Hepatocyte (in vitro differentiated cells): ENCODE measurements at regions not wholly inside any gene's neighbourhood (a gene's known extent, or its start where the extent isn't known, plus 50 kb on each side); places are given as distances from the start of the nearest gene placed in this dataset.

Experiments used
- DNase-seq: peaks from one replicate; pipeline ENCODE4 v3.0.0-alpha.2; 2016; ENCODE audit warnings: low spot score
- H2AFZ ChIP-seq: fragments of 200-600 bp; sonication (generic); 2 replicates; pipeline ENCODE4 v1.6.0; 2016; ENCODE audit warnings: antibody characterized with exemption, mild to moderate bottlenecking
- H3K27ac ChIP-seq: fragments of 200-600 bp; sonication (generic); 2 replicates; pipeline ENCODE4 v1.5.1; 2016; ENCODE audit warnings: mild to moderate bottlenecking
- H3K27me3 ChIP-seq: fragments of 200-600 bp; sonication (generic); 2 replicates; pipeline ENCODE4 v1.6.1; 2016
- H3K36me3 ChIP-seq: fragments of 200-600 bp; sonication (generic); replicated peaks from 2 replicates; pipeline ENCODE4 v1.5.1; 2016; ENCODE audit warnings: low read depth; ENCODE audit not compliant: insufficient read depth
- H3K4me1 ChIP-seq: fragments of 200-600 bp; sonication (generic); 2 replicates; pipeline ENCODE4 v1.5.1; 2016; ENCODE audit warnings: mild to moderate bottlenecking, moderate library complexity; ENCODE audit not compliant: insufficient read depth
- H3K4me2 ChIP-seq: fragments of 200-600 bp; sonication (generic); 2 replicates; pipeline ENCODE4 v1.6.0; 2016
- H3K4me3 ChIP-seq: fragments of 200-600 bp; sonication (generic); 2 replicates; pipeline ENCODE4 v1.5.1; 2016; ENCODE audit warnings: mild to moderate bottlenecking
- H3K79me2 ChIP-seq: fragments of 200-600 bp; sonication (generic); 2 replicates; pipeline ENCODE4 v1.6.0; 2017; ENCODE audit warnings: mild to moderate bottlenecking
- H3K9me2 ChIP-seq: fragments of 200-600 bp; sonication (generic); replicated peaks from 2 replicates; pipeline ENCODE4 v1.6.0; 2017; ENCODE audit warnings: mild to moderate bottlenecking; ENCODE audit not compliant: insufficient read depth
- H3K9me3 ChIP-seq: fragments of 200-600 bp; sonication (generic); 2 replicates; pipeline ENCODE4 v1.5.1; 2016; ENCODE audit warnings: low read depth, mild to moderate bottlenecking
- H4K20me1 ChIP-seq: fragments of 200-600 bp; sonication (generic); 2 replicates; pipeline ENCODE4 v1.6.0; 2016; ENCODE audit warnings: mild to moderate bottlenecking; ENCODE audit not compliant: insufficient read depth, poor library complexity, severe bottlenecking
- CTCF ChIP-seq: fragments of 200-600 bp; sonication (generic); IDR thresholded peaks from 2 replicates; pipeline ENCODE4 v1.5.1; 2016; ENCODE audit warnings: antibody characterized with exemption, mild to moderate bottlenecking; ENCODE audit not compliant: poor library complexity
- EZH2 ChIP-seq: fragments of 200-600 bp; sonication (generic); IDR thresholded peaks from 2 replicates; pipeline ENCODE4 v1.6.1; 2016; ENCODE audit warnings: antibody characterized with exemption, mild to moderate bottlenecking, borderline replicate concordance
- EZH2phosphoT487 ChIP-seq: fragments of 200-600 bp; sonication (generic); IDR thresholded peaks from one replicate; pipeline ENCODE4 v1.6.1; 2018; ENCODE audit warnings: antibody characterized with exemption, mild to moderate bottlenecking, low read depth, moderate library complexity; ENCODE audit not compliant: unreplicated experiment, severe bottlenecking
- WGBS: methylation state at CpG from one replicate; pipeline ENCODE4 v1.1.6; 2016; ENCODE audit warnings: low lambda C conversion rate; ENCODE audit errors: missing lambda C conversion rate; 5-methylcytosine and 5-hydroxymethylcytosine counted together

DNA sequence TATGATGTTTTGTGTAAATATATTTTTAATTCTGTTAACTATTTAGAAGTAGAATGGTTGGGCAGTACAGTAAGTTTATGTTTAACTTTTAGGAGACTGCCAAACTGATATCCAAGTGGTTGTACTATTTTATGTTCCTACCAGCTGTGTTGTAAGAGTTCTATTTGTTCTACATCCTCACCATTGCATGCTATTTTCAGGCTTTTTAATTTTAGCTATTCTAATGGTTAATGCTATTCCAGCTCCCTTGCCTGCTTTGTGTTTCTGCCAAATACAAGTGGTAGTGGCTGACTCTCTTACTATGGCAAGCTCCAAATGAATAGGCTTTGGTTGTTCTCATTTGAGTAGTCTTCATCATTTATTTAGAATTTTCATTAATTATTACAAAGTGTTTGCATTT, 476.4 kb downstream of the KIF4B start:
- no peak for TF ChIP-seq EZH2phosphoT487
- no peak for TF ChIP-seq EZH2
- TF ChIP-seq CTCF = no peak
- H3K4me2 ChIP-seq = no peak overlapping the region

DNA sequence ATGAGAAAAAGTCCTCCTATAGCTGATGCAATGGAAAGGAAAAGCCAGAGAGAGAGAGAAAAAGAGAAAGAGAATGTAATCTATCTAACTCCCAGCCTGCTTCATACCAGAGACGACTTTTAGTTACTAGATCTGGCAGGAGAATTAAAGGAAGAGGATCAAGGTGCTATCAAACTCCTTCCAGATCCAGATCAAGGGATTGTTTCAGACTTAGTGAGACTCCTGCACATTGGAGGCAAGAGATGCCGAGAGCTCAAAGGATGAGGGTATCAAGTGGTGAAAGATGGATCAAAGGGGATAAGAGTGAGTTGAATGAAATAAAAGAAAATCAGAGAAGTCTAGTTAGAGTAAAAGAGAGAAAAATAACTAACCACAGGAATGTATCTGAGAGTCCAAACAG, 478.6 kb downstream of the KIF4B start:
- Histone ChIP-seq H3K79me2 (no peaks in the 10 kb centered on the region), H3K36me3 (no peaks in the 10 kb centered on the region), H3K4me2 (no peak overlapping the region), H3K4me3 (no peak overlapping the region), H3K9me2 (no peaks in the 10 kb centered on the region), H3K4me1 (no peaks in the 10 kb centered on the region), H3K9me3 (no peaks in the 10 kb centered on the region), H3K27me3 (no peaks in the 10 kb centered on the region), H3K27ac (no peak overlapping the region), H2AFZ (no peak overlapping the region), H4K20me1 (no peaks in the 10 kb centered on the region)
- 46% methylated on average over 2 of the region's 2 CpGs for WGBS
- no peak for DNase-seq
- TF ChIP-seq CTCF (no peak), EZH2phosphoT487 (no peak), EZH2 (no peak)

More for the DNA sequence above, 476.4 kb downstream of the KIF4B start:
- peaks cover 5% of the 10 kb centered on the region for H3K4me1 ChIP-seq
- no peak overlapping the region for H3K27ac ChIP-seq
- no peaks in the 10 kb centered on the region for H3K27me3 ChIP-seq
- H3K79me2 ChIP-seq = no peaks in the 10 kb centered on the region
- no peak for DNase-seq
- no peak overlapping the region for H2AFZ ChIP-seq
- H3K9me3 ChIP-seq = no peaks in the 10 kb centered on the region
- no peaks in the 10 kb centered on the region for H3K36me3 ChIP-seq
- no peaks in the 10 kb centered on the region for H3K9me2 ChIP-seq
- no peaks in the 10 kb centered on the region for H4K20me1 ChIP-seq
- no peak overlapping the region for H3K4me3 ChIP-seq

- Histone ChIP-seq H3K27ac (no peak overlapping the region), H3K4me2 (no peak overlapping the region), H3K79me2 (no peaks in the 10 kb centered on the region), H4K20me1 (no peaks in the 10 kb centered on the region), H3K27me3 (no peaks in the 10 kb centered on the region), H3K4me1 (peaks cover 2% of the 10 kb centered on the region), H3K9me2 (no peaks in the 10 kb centered on the region), H3K9me3 (no peaks in the 10 kb centered on the region), H3K36me3 (no peaks in the 10 kb centered on the region), H2AFZ (no peak overlapping the region), H3K4me3 (no peak overlapping the region)
- no peak for DNase-seq
- no peak for TF ChIP-seq CTCF
- WGBS = 89% methylated on average over 1 of the region's 1 CpG
Measured at GRCh38 chr5:155504606-155505005, 491.1 kb downstream of the KIF4B start.

- H3K9me2 ChIP-seq = no peaks in the 10 kb centered on the region
- no peak for TF ChIP-seq EZH2phosphoT487
- no peak for TF ChIP-seq EZH2
- no peak for TF ChIP-seq CTCF
- no peak for DNase-seq
- H3K4me3 ChIP-seq = no peak overlapping the region
- no peak overlapping the region for H3K27ac ChIP-seq
- no peaks in the 10 kb centered on the region for H3K9me3 ChIP-seq
- no peaks in the 10 kb centered on the region for H3K36me3 ChIP-seq
- H4K20me1 ChIP-seq = no peaks in the 10 kb centered on the region
- peaks cover 2% of the 10 kb centered on the region for H3K4me1 ChIP-seq
- no peak overlapping the region for H3K4me2 ChIP-seq
- peaks cover 3% of the 10 kb centered on the region for H3K27me3 ChIP-seq
- H3K79me2 ChIP-seq = no peaks in the 10 kb centered on the region
- H2AFZ ChIP-seq = no peak overlapping the region
Measured at GRCh38 chr5:155507363-155507762, 493.8 kb downstream of the KIF4B start.
